MM.1S (cell line): ENCODE measurements at regions not wholly inside any gene's neighbourhood (a gene's known extent, or its start where the extent isn't known, plus 50 kb on each side); places are given as distances from the start of the nearest gene placed in this dataset.

Experiments
- DNase-seq: peaks from one replicate; pipeline ENCODE4 v3.0.0-alpha.2; 2015
- H2AFZ ChIP-seq: fragments of 300-600 bp; sonication (generic); 2 replicates; pipeline ENCODE4 v1.6.0; 2016; ENCODE audit warnings: antibody characterized with exemption, low read length
- H3F3A ChIP-seq: fragments of 300-600 bp; sonication (generic); 2 replicates; pipeline ENCODE4 v1.6.1; 2016; ENCODE audit warnings: mild to moderate bottlenecking, antibody characterized with exemption, low read length, moderate library complexity, mixed read lengths; ENCODE audit not compliant: insufficient read depth
- H3K27ac ChIP-seq: fragments of 300-600 bp; sonication (generic); 2 replicates; pipeline ENCODE4 v1.5.1; 2016; ENCODE audit warnings: mild to moderate bottlenecking, low read length
- H3K27me3 ChIP-seq: fragments of 300-600 bp; sonication (generic); replicated peaks from 2 replicates; pipeline ENCODE4 v1.6.0; 2016; ENCODE audit warnings: low read length; ENCODE audit not compliant: insufficient read depth
- H3K36me3 ChIP-seq: fragments of 300-600 bp; sonication (generic); replicated peaks from 2 replicates; pipeline ENCODE4 v1.6.1; 2016; ENCODE audit warnings: mild to moderate bottlenecking, low read length, mixed read lengths; ENCODE audit not compliant: insufficient read depth
- H3K4me1 ChIP-seq: fragments of 300-600 bp; sonication (generic); 2 replicates; pipeline ENCODE4 v1.6.1; 2016; ENCODE audit warnings: low read length, mixed read lengths
- H3K4me2 ChIP-seq: fragments of 300-600 bp; sonication (generic); 2 replicates; pipeline ENCODE4 v1.6.0; 2016; ENCODE audit warnings: low read depth, low read length
- H3K4me3 ChIP-seq: fragments of 300-600 bp; sonication (generic); 2 replicates; pipeline ENCODE4 v1.5.1; 2016; ENCODE audit warnings: low read length, mixed read lengths
- H3K79me2 ChIP-seq: fragments of 300-600 bp; sonication (generic); 2 replicates; pipeline ENCODE4 v1.6.1; 2016; ENCODE audit warnings: mixed run types, low read length, mixed read lengths
- H3K9ac ChIP-seq: fragments of 300-600 bp; sonication (generic); 2 replicates; pipeline ENCODE4 v1.6.1; 2016; ENCODE audit warnings: low read length, mixed read lengths
- H3K9me2 ChIP-seq: fragments of 300-600 bp; sonication (generic); replicated peaks from 2 replicates; pipeline ENCODE4 v1.6.1; 2016; ENCODE audit warnings: mild to moderate bottlenecking, low read length, mixed read lengths; ENCODE audit not compliant: insufficient read depth
- H3K9me3 ChIP-seq: fragments of 300-600 bp; sonication (generic); replicated peaks from 2 replicates; pipeline ENCODE4 v1.6.1; 2016; ENCODE audit warnings: mild to moderate bottlenecking, low read length, mixed read lengths; ENCODE audit not compliant: insufficient read depth
- H4K20me1 ChIP-seq: fragments of 300-600 bp; sonication (generic); 2 replicates; pipeline ENCODE4 v1.6.1; 2016; ENCODE audit warnings: mild to moderate bottlenecking, low read length, moderate library complexity, mixed read lengths; ENCODE audit not compliant: insufficient read depth
- CTCF ChIP-seq: fragments of 300-600 bp; sonication (generic); IDR thresholded peaks from 2 replicates; pipeline ENCODE4 v1.5.1; 2016; ENCODE audit warnings: antibody characterized with exemption, low read length, mixed read lengths
- EZH2 ChIP-seq: fragments of 300-600 bp; sonication (generic); optimal IDR thresholded peaks from 2 replicates; pipeline ENCODE3; 2017; ENCODE audit warnings: low read depth, mild to moderate bottlenecking, antibody characterized with exemption, low read length, mixed read lengths
- EZH2phosphoT487 ChIP-seq: fragments of 300-600 bp; sonication (generic); IDR thresholded peaks from 2 replicates; pipeline ENCODE4 v1.6.1; 2018; ENCODE audit warnings: antibody characterized with exemption, low read length

GRCh38 chr18:39225373-39225772 lies 1659.8 kb upstream of the CELF4 start:
- no peak for DNase-seq
- Histone ChIP-seq H3K4me3 (no peak overlapping the region), H3K27me3 (no peaks in the 10 kb centered on the region), H3F3A (no peaks in the 10 kb centered on the region), H3K79me2 (no peaks in the 10 kb centered on the region), H3K9me2 (no peaks in the 10 kb centered on the region), H3K4me1 (no peaks in the 10 kb centered on the region), H3K4me2 (no peak overlapping the region), H3K27ac (no peak overlapping the region), H4K20me1 (no peaks in the 10 kb centered on the region), H3K9me3 (no peaks in the 10 kb centered on the region), H3K9ac (no peak overlapping the region), H2AFZ (no peak overlapping the region), H3K36me3 (no peaks in the 10 kb centered on the region)
- TF ChIP-seq CTCF (no peak), EZH2phosphoT487 (no peak), EZH2 (no peak)

GRCh38 chr18:39223283-39223682 lies 1657.7 kb upstream of the CELF4 start:
- Histone ChIP-seq H3K79me2 (no peaks in the 10 kb centered on the region), H3F3A (no peaks in the 10 kb centered on the region), H3K9ac (no peak overlapping the region), H3K36me3 (no peaks in the 10 kb centered on the region), H3K4me1 (no peaks in the 10 kb centered on the region), H3K4me2 (no peak overlapping the region), H3K4me3 (no peak overlapping the region), H3K9me3 (no peaks in the 10 kb centered on the region), H2AFZ (no peak overlapping the region), H3K27ac (no peak overlapping the region), H3K27me3 (no peaks in the 10 kb centered on the region), H3K9me2 (no peaks in the 10 kb centered on the region), H4K20me1 (no peaks in the 10 kb centered on the region)
- TF ChIP-seq EZH2 (no peak), EZH2phosphoT487 (no peak), CTCF (no peak)
- no peak for DNase-seq

- Histone ChIP-seq H2AFZ (no peak overlapping the region), H3K4me1 (no peaks in the 10 kb centered on the region), H3K4me3 (no peak overlapping the region), H3K27ac (no peak overlapping the region), H3K9ac (no peak overlapping the region), H4K20me1 (no peaks in the 10 kb centered on the region), H3K9me3 (no peaks in the 10 kb centered on the region), H3K27me3 (no peaks in the 10 kb centered on the region), H3F3A (no peaks in the 10 kb centered on the region), H3K36me3 (no peaks in the 10 kb centered on the region), H3K79me2 (no peaks in the 10 kb centered on the region), H3K4me2 (no peak overlapping the region), H3K9me2 (no peaks in the 10 kb centered on the region)
- no peak for DNase-seq
- TF ChIP-seq EZH2phosphoT487: no peak
- TF ChIP-seq EZH2: no peak
- TF ChIP-seq CTCF: no peak
Measured at GRCh38 chr18:39215920-39216319, 1650.3 kb upstream of the CELF4 start.
